HepG2 (cell line): ENCODE measurements at regions not wholly inside any gene's neighbourhood (a gene's known extent, or its start where the extent isn't known, plus 50 kb on each side); places are given as distances from the start of the nearest gene placed in this dataset.

Experiments
- AKAP8 ChIP-seq: sonication (generic); formaldehyde crosslinking; IDR thresholded peaks from 2 replicates; pipeline ENCODE4 v1.5.1; 2020; ENCODE audit warnings: mild to moderate bottlenecking, missing genetic modification reagents
- CREB1 ChIP-seq, 2 experiments: fragments of 450-650 bp in 1 of 2; IDR thresholded peaks; 2 replicates each; pipeline ENCODE4 v1.6.1; 2016 to 2017; ENCODE audit warnings: control low read depth in 1 of 2, mild to moderate bottlenecking in 1 of 2, missing compliant biosample characterization in 1 of 2, missing genetic modification characterization in 1 of 2
- EHMT2 ChIP-seq: fragments of 200-600 bp; sonication (generic); IDR thresholded peaks from 2 replicates; pipeline ENCODE4 v1.7.0; 2017; ENCODE audit warnings: antibody characterized with exemption, low read depth, low read length, borderline replicate concordance
- GMEB1 ChIP-seq: sonication (generic); formaldehyde crosslinking; IDR thresholded peaks from 2 replicates; pipeline ENCODE4 v1.5.1; 2020; ENCODE audit warnings: missing genetic modification reagents, mild to moderate bottlenecking, borderline replicate concordance
- MYC ChIP-seq: sonication (generic); formaldehyde crosslinking; IDR thresholded peaks from 2 replicates; pipeline ENCODE4 v1.9.0; 2021; ENCODE audit warnings: missing genetic modification reagents, borderline replicate concordance
- PRDM15 ChIP-seq: sonication (generic); formaldehyde crosslinking; IDR thresholded peaks from 2 replicates; pipeline ENCODE4 v1.4.0; 2020; ENCODE audit warnings: missing genetic modification reagents
- SNAI1 ChIP-seq: sonication (generic); formaldehyde crosslinking; IDR thresholded peaks from 2 replicates; pipeline ENCODE4 v1.5.0; 2020; ENCODE audit warnings: mild to moderate bottlenecking, missing genetic modification reagents, borderline replicate concordance
- TBP ChIP-seq: sonication (generic); formaldehyde crosslinking; IDR thresholded peaks from 2 replicates; pipeline ENCODE4 v1.5.0; 2020; ENCODE audit warnings: missing genetic modification reagents
- TBX3 ChIP-seq: fragments of 450-650 bp; IDR thresholded peaks from 2 replicates; pipeline ENCODE4 v1.6.1; 2017; ENCODE audit warnings: antibody characterized with exemption, mild to moderate bottlenecking, inconsistent platforms, borderline replicate concordance
- ZNF407 ChIP-seq: sonication (generic); formaldehyde crosslinking; IDR thresholded peaks from one replicate; pipeline ENCODE4 v1.5.1; 2020; ENCODE audit warnings: mild to moderate bottlenecking, missing genetic modification reagents; ENCODE audit errors: not compliant biosample characterization
- ZNF430 ChIP-seq: sonication (generic); formaldehyde crosslinking; IDR thresholded peaks from 2 replicates; pipeline ENCODE4 v1.9.0; 2021; ENCODE audit warnings: mild to moderate bottlenecking, missing genetic modification reagents
- ZNF747 ChIP-seq: sonication (generic); formaldehyde crosslinking; IDR thresholded peaks from 2 replicates; pipeline ENCODE4 v1.8.1; 2023; ENCODE audit warnings: missing genetic modification reagents, mild to moderate bottlenecking, borderline replicate concordance
- ZNF761 ChIP-seq: sonication (generic); formaldehyde crosslinking; conservative IDR thresholded peaks from 2 replicates; pipeline ENCODE4 v1.4.0; 2020; ENCODE audit warnings: mild to moderate bottlenecking, missing genetic modification reagents

GRCh38 chr12:82187011-82187410 lies 171.2 kb downstream of the CCDC59 start (continued):
- TF ChIP-seq ZNF407 (no peak), AKAP8 (no peak), TBP (no peak), CREB1 (IDR thresholded peaks at IDR 0.05) (no peak), CREB1 (CRISPR knock-in tag; IDR thresholded peaks at IDR 0.05) (no peak), MYC (no peak), ZNF761 (CRISPR knock-in tag) (no peak), EHMT2 (no peak), ZNF747 (CRISPR knock-in tag) (no peak), SNAI1 (CRISPR knock-in tag) (no peak), ZNF430 (CRISPR knock-in tag) (no peak), PRDM15 (CRISPR knock-in tag) (no peak), GMEB1 (no peak), TBX3 (no peak)
- TF ChIP-seq, all 625 proteins: peak for 0
